H9 (cell line): ENCODE measurements at regions not wholly inside any gene's neighbourhood (a gene's known extent, or its start where the extent isn't known, plus 50 kb on each side); places are given as distances from the start of the nearest gene placed in this dataset.
"Not testable (repeated sequence)": the region's sequence is repeated elsewhere in the genome, so short reads cannot be mapped to it uniquely, and the experiment has no call there.

Experiments
- DNase-seq: peaks from one replicate; pipeline ENCODE4 v3.0.0-alpha.2; 2017
- H2AFZ ChIP-seq: one replicate; pipeline ENCODE4 v1.6.1; 2013; ENCODE audit warnings: mild to moderate bottlenecking, low read length, control low read depth, moderate library complexity
- H2AK5ac ChIP-seq: 2 replicates; pipeline ENCODE4 v1.6.1; 2013; ENCODE audit warnings: low read length, control low read depth, mixed read lengths; ENCODE audit not compliant: insufficient read length
- H2BK120ac ChIP-seq: one replicate; pipeline ENCODE4 v1.6.1; 2013; ENCODE audit warnings: low read depth, mild to moderate bottlenecking, low read length, control low read depth, inconsistent platforms; ENCODE audit not compliant: poor library complexity, severe bottlenecking
- H2BK12ac ChIP-seq: 2 replicates; pipeline ENCODE4 v1.6.1; 2013; ENCODE audit warnings: low read length, control low read depth, mixed read lengths, low read depth; ENCODE audit not compliant: insufficient read length
- H2BK15ac ChIP-seq: 2 replicates; pipeline ENCODE4 v1.6.1; 2013; ENCODE audit warnings: low read depth, low read length, control low read depth
- H2BK20ac ChIP-seq: one replicate; pipeline ENCODE4 v1.6.1; 2013; ENCODE audit warnings: low read depth, mild to moderate bottlenecking, low read length, control low read depth, inconsistent platforms; ENCODE audit not compliant: poor library complexity, severe bottlenecking
- H2BK5ac ChIP-seq: 2 replicates; pipeline ENCODE4 v1.6.1; 2013; ENCODE audit warnings: low read length, control low read depth, mixed read lengths; ENCODE audit not compliant: insufficient read length
- H3K14ac ChIP-seq: 2 replicates; pipeline ENCODE4 v1.6.1; 2013; ENCODE audit warnings: low read length, control low read depth; ENCODE audit not compliant: insufficient read depth
- H3K18ac ChIP-seq: 2 replicates; pipeline ENCODE4 v1.6.1; 2013; ENCODE audit warnings: low read depth, mild to moderate bottlenecking, mixed read lengths, low read length, control low read depth; ENCODE audit not compliant: insufficient read length
- H3K23ac ChIP-seq: 2 replicates; pipeline ENCODE4 v1.6.1; 2013; ENCODE audit warnings: low read length, control low read depth, mixed read lengths, low read depth; ENCODE audit not compliant: insufficient read length
- H3K23me2 ChIP-seq: 2 replicates; pipeline ENCODE4 v1.6.1; 2013; ENCODE audit warnings: low read depth, mild to moderate bottlenecking, mixed read lengths, low read length, control low read depth; ENCODE audit not compliant: insufficient read length, poor library complexity, severe bottlenecking
- H3K27ac ChIP-seq: 2 replicates; pipeline ENCODE4 v1.5.1; 2013; ENCODE audit warnings: low read length, control low read depth, mixed read lengths, low read depth; ENCODE audit not compliant: insufficient read length
- H3K27me3 ChIP-seq: 2 replicates; pipeline ENCODE4 v1.6.1; 2013; ENCODE audit warnings: low read length, control low read depth, inconsistent platforms; ENCODE audit not compliant: insufficient read depth
- H3K4ac ChIP-seq: 2 replicates; pipeline ENCODE4 v1.6.1; 2013; ENCODE audit warnings: low read depth, mild to moderate bottlenecking, control low read depth, inconsistent platforms, low read length, moderate library complexity
- H3K4me1 ChIP-seq: 2 replicates; pipeline ENCODE4 v1.6.1; 2013; ENCODE audit warnings: low read length, control low read depth, inconsistent platforms; ENCODE audit not compliant: insufficient read depth
- H3K4me2 ChIP-seq: 2 replicates; pipeline ENCODE4 v1.6.1; 2013; ENCODE audit warnings: low read length, control low read depth, mixed read lengths; ENCODE audit not compliant: insufficient read length, insufficient read depth
- H3K56ac ChIP-seq: 2 replicates; pipeline ENCODE4 v1.6.1; 2013; ENCODE audit warnings: low read depth, mild to moderate bottlenecking, mixed read lengths, low read length, control low read depth; ENCODE audit not compliant: insufficient read length
- H3K79me1 ChIP-seq: 2 replicates; pipeline ENCODE4 v1.6.1; 2013; ENCODE audit warnings: low read depth, mild to moderate bottlenecking, moderate library complexity, low read length, control low read depth, inconsistent platforms; ENCODE audit not compliant: insufficient read depth, poor library complexity, severe bottlenecking
- H3K79me2 ChIP-seq: 2 replicates; pipeline ENCODE4 v1.6.1; 2013; ENCODE audit warnings: low read length, control low read depth, inconsistent platforms; ENCODE audit not compliant: insufficient read depth
- H3K9ac ChIP-seq: 2 replicates; pipeline ENCODE4 v1.6.1; 2013; ENCODE audit warnings: low read length, control low read depth, mixed read lengths; ENCODE audit not compliant: insufficient read length; ENCODE audit errors: extremely low read depth
- H3K9me3 ChIP-seq: one replicate; pipeline ENCODE4 v1.6.1; 2013; ENCODE audit warnings: low read depth, low read length, inconsistent platforms; ENCODE audit not compliant: control insufficient read depth
- H3T11ph ChIP-seq: one replicate; pipeline ENCODE4 v1.6.1; 2013; ENCODE audit warnings: mild to moderate bottlenecking, low read length, control low read depth, inconsistent platforms
- H4K20me1 ChIP-seq: one replicate; pipeline ENCODE4 v1.6.1; 2013; ENCODE audit not compliant: control insufficient read depth, insufficient read length, insufficient read depth
- H4K5ac ChIP-seq: 2 replicates; pipeline ENCODE4 v1.6.1; 2013; ENCODE audit warnings: low read depth, mild to moderate bottlenecking, mixed read lengths, low read length, control low read depth; ENCODE audit not compliant: insufficient read length
- H4K8ac ChIP-seq: replicated peaks from 2 replicates; pipeline ENCODE4 v1.6.1; 2013; ENCODE audit warnings: low read length, control low read depth, mixed read lengths, low read depth; ENCODE audit not compliant: insufficient read length
- H4K91ac ChIP-seq: 2 replicates; pipeline ENCODE4 v1.6.1; 2013; ENCODE audit warnings: low read depth, mild to moderate bottlenecking, moderate library complexity, mixed read lengths, low read length, control low read depth; ENCODE audit not compliant: insufficient read length
- H3K27ac Mint-ChIP-seq, 3 experiments: 2 replicates in 2 of 3; 3 replicates in 1 of 3; pipeline ENCODE4 v1.8.0; 2020 to 2021; ENCODE audit warnings: mixed read lengths in 3 of 3, mild to moderate bottlenecking in 1 of 3, moderate library complexity in 1 of 3
- H3K27me3 Mint-ChIP-seq: 2 replicates; pipeline ENCODE4 v1.8.0; 2021; ENCODE audit warnings: low read depth, mild to moderate bottlenecking, moderate library complexity, mixed read lengths
- H3K36me3 Mint-ChIP-seq, 3 experiments: 2 replicates in 2 of 3; 3 replicates in 1 of 3; pipeline ENCODE4 v1.8.0; 2020 to 2021; ENCODE audit warnings: low read depth in 3 of 3, mixed read lengths in 3 of 3; ENCODE audit not compliant: insufficient read depth in 1 of 3
- H3K4me1 Mint-ChIP-seq, 2 experiments: 2 replicates each; pipeline ENCODE4 v1.8.0; 2020; ENCODE audit warnings: mixed read lengths in 2 of 2
- H3K4me3 Mint-ChIP-seq, 2 experiments: 2 replicates in 1 of 2; 3 replicates in 1 of 2; pipeline ENCODE4 v1.8.0; 2020 to 2021; ENCODE audit warnings: mild to moderate bottlenecking in 2 of 2, mixed read lengths in 2 of 2, moderate library complexity in 1 of 2
- H3K9me3 Mint-ChIP-seq, 2 experiments: 2 replicates in 1 of 2; 3 replicates in 1 of 2; pipeline ENCODE4 v1.8.0; 2020; ENCODE audit warnings: mild to moderate bottlenecking in 2 of 2, mixed read lengths in 2 of 2, moderate library complexity in 1 of 2
- CTCF ChIP-seq: fragments of 200-600 bp; sonication (generic); conservative IDR thresholded peaks from 3 replicates; pipeline ENCODE4 v1.8.0; 2021; ENCODE audit warnings: antibody characterized with exemption, mild to moderate bottlenecking
- WGBS: extraction: QIAGEN DNeasy Blood & Tissue Kit; methylation state at CpG from one replicate; pipeline ENCODE4 v1.1.7; 2013; ENCODE audit warnings: missing lambda C conversion rate, low lambda C conversion rate, mixed read lengths; ENCODE audit not compliant: insufficient read length; ENCODE audit errors: extremely low coverage; 5-methylcytosine and 5-hydroxymethylcytosine counted together

GRCh38 chrX:89405148-89405547, 516.6 kb upstream of the TGIF2LX start:
- not testable (repeated sequence) for H3K9me3 Mint-ChIP-seq, DNase-seq

GRCh38 chrX:89416930-89417329, 504.8 kb upstream of the TGIF2LX start:
- not testable (repeated sequence) for H3K4me1 ChIP-seq, H2BK120ac ChIP-seq, H3K9me3 Mint-ChIP-seq, H3K27me3 Mint-ChIP-seq, H3K27ac ChIP-seq, H3K56ac ChIP-seq, H2AFZ ChIP-seq, H3K27ac Mint-ChIP-seq, H2BK5ac ChIP-seq, H2AK5ac ChIP-seq, H3K36me3 Mint-ChIP-seq, H2BK20ac ChIP-seq, H4K20me1 ChIP-seq, H3K23me2 ChIP-seq, H3T11ph ChIP-seq, H3K4me2 ChIP-seq, H4K91ac ChIP-seq, H3K9ac ChIP-seq, H3K4me1 Mint-ChIP-seq, H3K23ac ChIP-seq, H3K9me3 ChIP-seq, H3K18ac ChIP-seq, H3K14ac ChIP-seq, H2BK12ac ChIP-seq, H3K4me3 Mint-ChIP-seq, H3K4ac ChIP-seq, H3K27me3 ChIP-seq, H2BK15ac ChIP-seq, H3K79me1 ChIP-seq, H4K5ac ChIP-seq, H3K79me2 ChIP-seq, H4K8ac ChIP-seq
- no CpG with 5 or more reads among the region's 12 CpGs for WGBS
- peak; percentile 22 for DNase-seq

More at GRCh38 chrX:89405148-89405547, 516.6 kb upstream of the TGIF2LX start:
- H3K27ac Mint-ChIP-seq, H3K4me3 Mint-ChIP-seq, H2BK5ac ChIP-seq, H3K4me1 Mint-ChIP-seq, H2AFZ ChIP-seq, H3K9me3 ChIP-seq, H3K4me2 ChIP-seq, H3K79me1 ChIP-seq, H3K14ac ChIP-seq, H3K23me2 ChIP-seq, H3K4ac ChIP-seq, H3K27me3 Mint-ChIP-seq, H4K8ac ChIP-seq, H3K36me3 Mint-ChIP-seq, H3K27me3 ChIP-seq, H4K5ac ChIP-seq, H3K18ac ChIP-seq, H3K56ac ChIP-seq, H2BK12ac ChIP-seq, H2BK15ac ChIP-seq, H3T11ph ChIP-seq, H3K27ac ChIP-seq, H3K79me2 ChIP-seq, H3K4me1 ChIP-seq, H2BK120ac ChIP-seq, H4K91ac ChIP-seq, H3K9ac ChIP-seq, H2BK20ac ChIP-seq, H2AK5ac ChIP-seq, H4K20me1 ChIP-seq, H3K23ac ChIP-seq: not testable (repeated sequence)
- TF ChIP-seq CTCF, result peak; percentile 76
- WGBS, result no CpG with 5 or more reads among the region's 1 CpG
